Thoracic aorta (tissue), 2 donors: ENCODE measurements at regions not wholly inside any gene's neighbourhood (a gene's known extent, or its start where the extent isn't known, plus 50 kb on each side); places are given as distances from the start of the nearest gene placed in this dataset.

Experiments
- ATAC-seq: fragments of 150-250 bp; one replicate; pipeline ENCODE4 v1.8.0; 2017; ENCODE audit warnings: low read depth; ENCODE audit not compliant: insufficient number of reproducible peaks, low FRiP score
- DNase-seq: peaks from one replicate; pipeline ENCODE4 v3.0.0-alpha.2; 2020; ENCODE audit warnings: low spot score
- H3K27ac ChIP-seq, 2 donors: fragments of 200-600 bp; sonication (generic); 1 replicate in 1 of 2; 2 replicates in 1 of 2; pipeline ENCODE4 v1.5.1; 2016; ENCODE audit warnings: mild to moderate bottlenecking in 2 of 2, moderate library complexity in 2 of 2
- H3K27me3 ChIP-seq: fragments of 200-600 bp; sonication (generic); replicated peaks from 2 replicates; pipeline ENCODE4 v1.6.0; 2016; ENCODE audit warnings: mild to moderate bottlenecking; ENCODE audit not compliant: insufficient read depth
- H3K36me3 ChIP-seq: fragments of 200-600 bp; sonication (generic); one replicate; pipeline ENCODE4 v1.5.1; 2016
- H3K4me1 ChIP-seq, 2 donors: fragments of 200-600 bp; sonication (generic); 1 replicate in 1 of 2; 2 replicates in 1 of 2; pipeline versions ENCODE4 v1.5.1 to v1.6.0; 2016; ENCODE audit warnings: low read depth in 2 of 2, mild to moderate bottlenecking in 1 of 2; ENCODE audit not compliant: control insufficient read depth in 1 of 2
- H3K4me3 ChIP-seq: fragments of 200-600 bp; sonication (generic); 2 replicates; pipeline ENCODE4 v1.5.1; 2016; ENCODE audit warnings: mild to moderate bottlenecking
- H3K9me3 ChIP-seq: fragments of 200-600 bp; sonication (generic); 2 replicates; pipeline ENCODE4 v1.5.1; 2016
- CTCF ChIP-seq: fragments of 200-600 bp; sonication (generic); IDR thresholded peaks from one replicate; pipeline ENCODE4 v1.5.1; 2019; ENCODE audit warnings: antibody characterized with exemption

- H3K36me3 ChIP-seq: no peaks in the 10 kb centered on the region
- DNase-seq (no peak), ATAC-seq (no peak)
- H3K27ac ChIP-seq: no peak overlapping the region
- no peaks in the 10 kb centered on the region for H3K9me3 ChIP-seq
- TF ChIP-seq CTCF: no peak
- H3K4me1 ChIP-seq: no peaks in the 10 kb centered on the region
- no peaks in the 10 kb centered on the region for H3K27me3 ChIP-seq
- H3K4me3 ChIP-seq: no peak overlapping the region
These were observed 363.7 kb downstream of the CHSY3 start for GRCh38 chr5:130267926-130268325.

- H3K4me3 ChIP-seq: no peak overlapping the region
- no peaks in the 10 kb centered on the region for H3K36me3 ChIP-seq
- no peaks in the 10 kb centered on the region for H3K9me3 ChIP-seq
- ATAC-seq (no peak), DNase-seq (no peak)
- TF ChIP-seq CTCF: no peak
- H3K4me1 ChIP-seq: no peaks in the 10 kb centered on the region
- H3K27ac ChIP-seq: no peak overlapping the region
- H3K27me3 ChIP-seq: no peaks in the 10 kb centered on the region
These were observed 356.2 kb downstream of the CHSY3 start for GRCh38 chr5:130260481-130260880.

- Histone ChIP-seq H3K27me3 (no peaks in the 10 kb centered on the region), H3K9me3 (no peaks in the 10 kb centered on the region), H3K4me3 (no peak overlapping the region), H3K36me3 (no peaks in the 10 kb centered on the region), H3K27ac (no peak overlapping the region), H3K4me1 (no peaks in the 10 kb centered on the region)
- ATAC-seq (no peak), DNase-seq (no peak)
- TF ChIP-seq CTCF: no peak
These were observed 347.7 kb downstream of the CHSY3 start for GRCh38 chr5:130251931-130252330.

GRCh38 chr5:130243641-130244040 is 339.4 kb downstream of the CHSY3 start:
- H3K9me3 ChIP-seq: no peaks in the 10 kb centered on the region
- H3K36me3 ChIP-seq: no peaks in the 10 kb centered on the region
- H3K27ac ChIP-seq: no peak overlapping the region
- DNase-seq (no peak), ATAC-seq (no peak)
- H3K27me3 ChIP-seq: no peaks in the 10 kb centered on the region
- no peaks in the 10 kb centered on the region for H3K4me1 ChIP-seq
- no peak for TF ChIP-seq CTCF
- no peak overlapping the region for H3K4me3 ChIP-seq

- H3K4me1 ChIP-seq: no peaks in the 10 kb centered on the region
- no peak overlapping the region for H3K27ac ChIP-seq
- no peaks in the 10 kb centered on the region for H3K9me3 ChIP-seq
- DNase-seq (no peak), ATAC-seq (no peak)
- TF ChIP-seq CTCF: no peak
- H3K27me3 ChIP-seq: no peaks in the 10 kb centered on the region
- no peaks in the 10 kb centered on the region for H3K36me3 ChIP-seq
- H3K4me3 ChIP-seq: no peak overlapping the region
These were observed 333.5 kb downstream of the CHSY3 start for GRCh38 chr5:130237721-130238120.
